HG02763 (cell line): ENCODE measurements at regions not wholly inside any gene's neighbourhood (a gene's known extent, or its start where the extent isn't known, plus 50 kb on each side); places are given as distances from the start of the nearest gene placed in this dataset.

Source experiments
- ATAC-seq: cut with Tn5 transposase; IDR thresholded peaks from one replicate; pipeline ENCODE4 v1.9.1; 2021; ENCODE audit warnings: mild to moderate bottlenecking, moderate library complexity; ENCODE audit not compliant: unreplicated experiment

DNA sequence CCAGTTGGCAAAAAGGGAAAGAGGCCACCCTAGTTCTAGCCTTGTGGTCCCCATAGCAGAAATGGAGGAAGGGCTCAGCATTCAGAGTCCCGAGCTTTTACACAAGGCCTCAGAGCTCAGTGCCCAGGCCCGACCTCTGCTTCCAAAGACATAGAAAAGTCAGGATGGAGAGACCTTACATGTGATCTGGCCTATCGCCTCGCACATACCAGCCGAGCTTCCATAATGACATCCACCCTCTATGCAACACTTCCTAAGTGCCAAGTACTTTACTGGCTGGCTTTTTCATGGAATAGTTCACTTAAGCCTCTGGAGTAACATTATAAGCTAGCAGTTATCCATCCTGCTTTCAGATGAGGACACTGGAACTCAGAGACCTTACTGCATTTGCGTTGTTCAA is 275.9 kb downstream of the FAM43A start:
- no peak for ATAC-seq

DNA sequence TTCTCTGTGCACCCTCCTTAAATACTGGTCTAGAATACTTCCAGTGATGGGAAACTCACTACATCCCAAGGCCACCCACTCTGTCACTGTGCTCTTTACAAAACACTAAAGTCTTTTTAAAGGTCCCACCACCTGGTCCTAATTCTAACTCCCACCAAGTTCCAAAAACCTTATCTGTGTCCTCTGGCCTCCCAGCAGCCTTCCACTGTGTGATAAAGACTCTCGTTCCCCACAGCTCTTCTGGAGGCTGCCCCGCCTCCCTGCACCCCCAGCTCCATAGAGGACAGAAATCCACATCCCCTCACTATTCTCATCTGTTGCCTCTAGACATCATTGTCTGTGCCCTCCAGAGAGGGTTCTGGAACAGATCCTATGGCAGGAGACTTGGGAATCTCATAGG is 276.4 kb downstream of the FAM43A start:
- no peak for ATAC-seq

DNA sequence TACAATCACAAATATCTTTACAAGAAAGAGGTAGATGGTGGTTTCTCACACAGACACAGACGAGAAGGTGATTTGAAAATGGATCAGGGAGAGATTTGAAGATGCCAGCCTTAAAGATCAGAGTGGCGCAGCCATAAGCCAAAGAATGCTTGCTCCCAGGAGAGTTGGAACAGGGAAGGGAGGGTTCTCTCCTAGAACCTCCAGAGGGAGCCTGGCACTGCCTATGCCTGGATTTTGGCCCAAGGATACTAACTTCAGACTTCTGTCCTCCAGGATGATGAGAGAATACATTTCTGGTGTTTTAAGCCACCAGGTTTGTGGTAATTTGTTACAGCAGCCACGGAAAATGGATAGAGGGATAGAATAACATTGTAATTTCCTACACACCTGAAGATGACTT is 279.1 kb downstream of the FAM43A start:
- ATAC-seq: no peak

DNA sequence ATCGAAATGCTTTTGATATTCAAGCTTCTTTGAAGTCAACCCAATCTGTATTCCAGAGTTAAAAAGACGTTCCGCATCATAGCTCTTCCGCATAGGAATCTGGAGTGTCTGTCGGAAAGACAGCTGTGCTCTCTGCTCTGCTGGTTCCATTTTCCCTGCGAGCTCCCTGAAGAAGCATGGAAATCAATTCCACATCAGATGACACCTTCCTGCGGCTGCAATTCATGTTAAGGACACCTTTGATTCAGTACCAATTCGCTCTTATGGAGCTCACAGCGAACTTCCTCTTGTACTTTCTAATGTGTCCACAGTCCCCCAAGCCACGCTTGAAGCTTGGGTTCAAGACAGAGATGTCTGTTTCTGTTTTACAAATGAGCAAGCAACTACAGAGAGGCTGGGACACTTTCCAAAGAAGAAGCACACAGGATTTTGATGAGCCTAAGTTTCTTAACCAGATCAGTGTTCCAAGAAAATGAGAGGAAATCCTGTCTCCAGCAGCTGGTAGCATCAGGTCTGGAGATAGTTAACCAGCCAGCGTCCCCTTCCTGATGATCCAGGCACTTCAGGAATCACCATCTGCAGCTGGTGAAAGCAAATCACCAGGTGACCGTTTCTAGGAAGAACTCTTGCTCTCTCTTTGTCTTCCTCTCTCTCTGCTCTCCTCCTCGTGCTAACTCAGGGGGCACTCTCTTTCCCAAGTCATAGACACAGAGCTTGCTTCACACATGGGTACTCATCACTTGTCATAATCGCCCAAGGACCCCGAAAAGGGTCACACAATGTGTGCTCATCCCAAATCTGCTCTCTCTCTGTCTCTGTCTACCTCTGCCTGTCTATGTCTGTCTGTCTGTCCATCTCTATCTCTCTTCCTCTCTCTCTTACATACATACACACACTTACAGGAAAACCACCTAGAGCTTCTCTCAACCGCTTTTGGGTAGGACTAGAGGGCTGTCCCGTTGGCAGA is 281.8 kb downstream of the FAM43A start:
- ATAC-seq: no peak

DNA sequence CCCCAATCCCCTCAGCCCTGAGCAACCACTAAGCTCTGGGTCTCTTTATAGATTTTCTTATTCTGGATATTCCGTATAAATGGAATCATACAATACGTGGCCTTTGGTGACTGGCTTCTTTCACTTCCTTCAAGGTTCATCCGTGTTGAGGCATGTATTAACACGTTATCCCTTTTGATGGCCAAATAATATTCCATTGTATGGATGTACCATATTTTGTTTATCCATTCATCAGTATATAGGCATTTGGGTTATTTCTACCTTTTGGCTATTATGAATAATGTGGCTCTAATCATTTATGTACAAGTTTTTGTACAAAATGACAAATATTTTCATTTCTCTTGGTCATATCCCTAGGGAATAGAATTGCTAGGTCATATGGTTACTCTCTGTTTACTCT is 284.4 kb downstream of the FAM43A start:
- no peak for ATAC-seq

DNA sequence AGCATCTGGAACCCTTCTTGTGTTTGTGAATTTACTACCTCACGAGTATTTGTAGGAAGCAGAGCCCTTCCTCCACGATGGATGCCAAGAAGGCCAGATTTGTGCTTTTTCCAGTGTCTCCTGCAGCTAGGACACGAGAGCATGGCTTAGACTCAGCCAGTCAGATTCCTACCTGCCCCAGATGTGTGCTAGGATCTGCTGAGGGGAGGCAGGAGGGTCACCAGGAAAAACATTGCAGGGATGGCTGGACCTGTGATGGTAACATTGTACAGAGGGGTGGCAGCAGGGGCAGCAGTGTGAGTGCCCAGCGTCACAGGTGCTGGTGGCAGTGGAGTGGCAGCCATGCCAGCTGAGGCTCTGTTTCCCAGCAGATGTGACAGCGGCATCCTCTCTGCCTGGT is 285.3 kb downstream of the FAM43A start:
- ATAC-seq: no peak

DNA sequence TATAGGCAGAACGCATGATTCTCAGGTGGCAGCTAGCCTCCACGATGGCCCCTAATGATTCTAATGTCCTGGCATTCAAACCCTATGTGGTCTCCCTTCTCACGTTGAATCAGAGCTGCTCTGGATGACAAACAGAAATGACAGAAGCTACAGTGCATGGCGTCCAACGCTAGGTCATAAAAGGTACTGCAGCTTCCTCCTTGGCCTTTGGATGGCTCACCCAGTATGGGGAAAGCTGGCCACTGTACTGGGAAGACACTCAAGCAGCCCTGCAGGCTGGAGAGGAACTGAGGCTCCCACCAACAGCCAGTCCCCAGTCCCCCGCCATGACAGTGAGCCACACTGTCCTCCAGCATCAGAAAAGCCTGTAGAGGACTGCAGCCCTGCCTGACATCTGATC is 286.3 kb downstream of the FAM43A start:
- no peak for ATAC-seq

DNA sequence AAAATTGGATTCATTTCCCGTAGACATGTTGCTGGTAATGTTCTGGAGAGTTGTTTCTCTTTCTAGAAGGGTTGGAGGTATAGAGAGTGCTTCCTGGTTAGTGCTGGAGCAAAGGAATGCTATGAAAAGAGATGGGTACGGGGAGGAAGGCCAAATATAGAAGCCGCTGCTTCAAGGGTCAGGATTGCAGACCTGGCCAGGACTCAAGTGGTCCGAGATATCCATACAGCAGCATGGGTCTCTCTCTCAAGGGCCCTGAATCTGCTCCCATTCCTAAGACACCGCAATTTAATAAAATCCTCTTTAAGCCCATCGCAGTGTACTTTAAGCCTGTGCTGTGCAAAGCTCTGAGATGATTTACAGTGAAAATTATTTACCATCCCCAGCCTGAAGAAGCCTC is 287.0 kb downstream of the FAM43A start:
- no peak for ATAC-seq

DNA sequence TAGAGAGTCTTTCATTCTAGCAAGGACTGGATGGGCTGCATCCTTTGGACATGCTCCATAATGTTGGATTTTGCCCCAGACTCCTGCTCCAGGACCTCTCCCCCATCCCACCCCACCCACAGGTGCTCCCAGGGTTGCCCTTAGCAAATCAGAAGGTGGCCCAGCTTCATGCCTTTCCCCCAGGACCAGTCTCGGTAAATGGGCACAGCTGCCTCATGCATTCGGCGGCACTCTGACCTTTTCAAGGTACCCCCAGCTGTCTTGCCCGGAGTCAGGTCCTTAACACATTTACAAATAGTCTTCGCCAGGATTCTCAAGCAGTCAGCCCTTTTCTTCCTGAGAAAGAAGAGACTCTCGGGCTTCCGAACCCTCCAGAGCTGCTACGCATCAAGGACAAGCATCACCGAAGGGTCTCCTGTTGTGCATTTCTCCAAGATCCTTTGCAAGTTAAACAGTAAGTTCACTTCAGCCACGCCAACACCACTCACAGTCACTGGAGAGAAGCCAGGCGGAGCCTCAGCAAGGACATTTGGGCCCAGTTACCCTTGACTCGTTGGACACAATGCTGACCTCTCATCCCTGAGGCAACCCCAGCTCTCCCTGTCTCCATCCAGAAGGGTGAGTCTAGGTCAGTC is 287.8 kb downstream of the FAM43A start:
- no peak for ATAC-seq

DNA sequence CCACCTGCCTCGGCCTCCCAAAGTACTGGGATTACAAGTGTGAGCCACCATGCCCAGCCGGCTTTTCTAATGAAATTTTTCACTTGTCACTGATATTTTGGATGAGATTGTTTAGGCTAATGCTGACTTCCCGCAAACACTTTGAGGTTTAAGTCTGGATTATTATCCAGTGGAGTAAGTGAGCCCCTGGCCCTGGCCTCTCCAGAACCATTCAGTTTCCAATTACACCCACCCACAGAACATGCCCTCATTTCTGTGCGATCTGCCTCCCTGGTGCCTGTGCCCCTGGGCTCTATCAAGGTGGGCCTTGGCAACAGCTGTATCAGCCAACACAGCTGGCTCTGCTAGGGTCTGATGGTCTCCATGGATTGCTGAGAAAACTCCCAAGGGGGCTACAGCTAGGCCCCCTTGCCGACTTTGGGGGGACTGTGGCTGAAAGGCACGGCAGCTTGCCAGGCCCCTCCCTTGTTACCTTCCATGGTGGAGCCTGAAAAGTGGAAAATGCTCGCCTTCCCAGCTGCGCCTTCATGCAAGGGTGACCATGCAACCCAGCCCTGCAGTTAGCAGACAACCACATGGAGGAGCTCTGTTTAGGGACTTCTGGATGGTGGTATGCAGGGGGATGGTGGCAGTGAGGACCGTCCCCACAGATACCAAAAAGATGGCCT is 288.9 kb downstream of the FAM43A start:
- ATAC-seq: no peak

DNA sequence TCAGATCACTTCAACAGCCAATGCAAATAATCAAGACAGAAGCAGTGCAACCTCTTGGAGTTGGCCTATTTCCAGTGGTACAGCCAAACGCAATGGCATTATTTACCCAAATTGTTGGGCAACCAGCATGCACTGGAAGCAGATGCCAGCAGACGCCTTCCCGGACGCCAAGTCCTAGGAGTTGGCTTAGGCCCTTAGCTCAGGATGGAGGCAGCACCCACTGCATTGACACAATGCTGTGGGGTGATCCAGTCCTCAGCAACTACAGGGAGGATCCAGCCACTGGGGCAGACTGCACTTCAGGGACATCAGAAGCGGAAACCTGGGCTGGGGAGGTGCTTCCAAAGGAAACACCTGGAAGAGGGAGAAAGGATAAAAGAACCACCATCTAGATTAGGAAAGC is 290.4 kb downstream of the FAM43A start:
- no peak for ATAC-seq

DNA sequence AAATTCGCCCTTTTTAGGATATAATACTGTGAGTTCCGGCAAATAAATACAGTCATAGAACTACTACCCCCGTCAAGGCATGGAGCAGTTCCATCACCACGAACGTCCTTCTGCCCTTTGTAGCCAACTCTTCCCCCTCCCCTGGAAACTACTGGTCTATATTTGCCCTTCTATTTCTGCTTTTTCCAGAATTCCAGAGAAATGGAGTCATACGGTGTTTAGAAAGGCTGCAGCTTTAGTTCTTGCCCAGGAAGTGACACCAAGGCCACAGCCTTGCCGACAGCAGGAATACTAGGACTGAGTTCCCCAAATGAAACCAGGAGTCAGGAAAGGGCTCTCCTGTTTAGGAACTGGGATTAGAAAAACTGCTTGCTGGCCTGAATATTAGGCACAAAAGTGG is 291.2 kb downstream of the FAM43A start:
- ATAC-seq: no peak

DNA sequence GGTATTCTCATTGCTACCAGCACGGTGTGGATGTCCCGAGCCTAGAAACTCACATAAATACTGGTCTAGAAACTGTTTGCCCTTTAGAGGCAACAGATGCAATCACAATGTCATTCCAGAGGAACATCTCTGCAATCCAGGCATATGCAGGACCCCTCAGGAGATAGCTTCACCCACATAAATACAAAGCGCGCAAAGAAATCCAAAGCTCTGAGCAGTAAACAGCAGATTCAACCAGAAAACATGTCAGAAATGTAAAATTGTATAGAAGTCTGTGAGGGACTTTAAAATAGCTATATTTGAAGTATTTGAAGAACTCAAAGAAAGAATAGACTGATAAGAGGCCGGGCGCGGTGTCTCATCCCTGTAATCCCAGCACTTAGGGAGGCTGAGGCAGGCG is 291.7 kb downstream of the FAM43A start:
- no peak for ATAC-seq

DNA sequence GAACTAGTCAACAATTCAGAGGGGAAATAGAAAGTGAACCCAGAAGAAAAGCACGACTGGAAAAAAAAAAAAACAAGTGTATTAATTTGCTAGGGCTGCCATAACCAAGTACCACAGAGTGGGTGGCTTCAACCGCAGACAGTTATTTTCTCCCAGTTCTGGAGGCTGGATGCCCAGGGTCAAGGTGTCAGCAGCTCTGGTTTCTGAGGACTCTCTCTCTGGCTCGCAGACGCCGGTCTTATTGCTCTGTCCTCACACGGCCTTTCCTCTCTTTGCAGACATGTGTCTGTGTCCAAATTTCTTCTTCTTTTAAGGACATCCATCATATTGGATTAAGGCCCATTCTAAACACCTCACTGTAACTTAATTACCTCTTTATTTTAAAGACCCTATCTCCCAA is 291.8 kb downstream of the XXYLT1 start:
- no peak for ATAC-seq

DNA sequence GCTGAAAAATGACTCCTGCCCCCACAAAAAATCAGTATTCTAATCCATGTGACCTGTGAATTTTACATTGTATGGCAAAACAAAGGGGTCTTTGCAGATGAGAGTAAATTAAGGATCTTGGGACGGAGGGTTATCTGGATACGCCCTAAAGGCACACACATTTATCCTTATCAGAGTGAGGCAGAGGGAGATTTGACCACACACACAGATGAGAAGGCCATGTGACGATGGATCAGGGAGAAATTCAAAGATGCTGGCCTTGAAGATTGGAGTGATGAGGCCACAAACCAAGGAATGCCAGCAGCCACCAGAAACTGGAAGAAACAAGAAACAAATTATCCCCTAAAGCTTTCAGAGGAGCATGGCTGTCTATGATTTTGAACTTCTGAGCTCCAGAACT is 288.5 kb downstream of the XXYLT1 start:
- no peak for ATAC-seq

DNA sequence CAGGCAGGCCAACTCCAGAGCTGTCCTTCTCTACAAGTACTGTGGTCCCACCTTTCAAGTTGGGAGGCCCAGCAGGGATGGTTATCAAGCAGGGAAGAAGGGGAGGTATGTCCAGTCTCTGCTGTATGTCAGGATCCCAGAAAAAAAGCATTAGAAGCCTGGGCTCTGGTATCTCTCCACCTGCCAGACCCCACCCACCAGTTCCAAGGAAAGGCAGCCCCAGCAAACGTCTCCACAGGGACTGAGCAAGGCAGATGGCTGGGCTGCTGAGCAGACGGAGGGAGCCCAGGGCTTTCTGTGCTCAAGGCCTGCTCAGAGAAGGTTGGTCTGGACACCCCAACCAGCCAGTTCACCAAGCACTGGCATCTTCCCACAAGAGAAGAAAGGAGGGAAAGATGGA is 287.8 kb downstream of the XXYLT1 start:
- ATAC-seq: no peak

DNA sequence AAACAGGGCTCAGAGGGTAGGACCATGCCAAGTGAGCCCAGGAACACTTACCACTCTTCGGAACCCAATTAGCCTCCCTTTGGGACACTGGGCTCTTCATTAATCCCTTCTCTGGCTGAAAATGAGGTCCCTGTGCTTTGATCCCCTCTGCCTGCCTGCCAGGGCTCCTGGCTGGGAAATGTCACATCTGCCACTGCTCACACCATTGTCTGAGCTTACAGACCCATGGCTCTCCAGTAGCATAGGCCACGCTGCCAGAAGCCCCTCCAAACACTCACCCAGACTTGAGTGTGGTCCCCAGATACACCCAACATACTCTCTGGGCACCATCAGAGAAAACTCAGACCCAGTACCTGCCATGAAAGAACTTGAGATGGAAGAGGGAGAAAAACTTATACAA is 287.3 kb downstream of the XXYLT1 start:
- ATAC-seq: no peak

DNA sequence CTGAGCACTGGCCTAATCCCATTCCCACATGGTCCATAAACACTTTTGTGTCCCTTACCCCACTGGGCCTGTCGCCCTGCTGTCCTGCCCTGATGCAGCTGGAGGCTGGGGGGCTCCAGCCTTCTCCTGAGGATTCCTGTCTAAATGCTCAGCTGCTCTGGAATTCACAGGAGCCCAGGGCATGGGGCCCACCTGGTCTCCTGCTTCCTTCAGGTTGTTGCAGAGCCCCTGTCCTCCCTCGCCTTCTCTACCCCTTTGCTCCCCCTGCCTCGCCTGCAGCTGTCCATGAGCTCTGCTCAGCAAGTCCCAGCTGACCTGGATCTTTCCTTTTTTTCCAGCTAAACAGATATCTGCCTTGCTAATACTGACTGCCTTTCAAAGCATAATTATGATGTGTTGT is 286.9 kb downstream of the XXYLT1 start:
- ATAC-seq: no peak

DNA sequence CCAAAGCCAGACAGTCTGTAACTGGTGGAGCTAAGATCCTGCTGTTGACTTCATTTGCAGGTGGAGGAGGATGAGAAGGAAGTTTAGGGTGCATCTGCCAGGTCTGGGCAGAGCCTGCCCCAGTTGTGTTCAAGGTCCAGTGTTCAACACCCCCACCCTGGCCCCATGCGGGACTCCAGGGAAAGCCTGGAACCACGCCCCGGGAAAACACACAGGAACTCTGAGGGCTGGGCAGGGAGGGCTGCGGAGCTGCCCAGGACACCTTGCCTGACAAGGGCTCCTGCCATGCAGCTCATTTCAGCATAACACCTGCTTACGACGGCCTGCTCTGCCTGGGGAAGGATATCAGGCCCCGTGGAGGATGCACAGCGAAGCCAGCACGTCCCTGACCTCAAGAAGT is 286.3 kb downstream of the XXYLT1 start:
- no peak for ATAC-seq

DNA sequence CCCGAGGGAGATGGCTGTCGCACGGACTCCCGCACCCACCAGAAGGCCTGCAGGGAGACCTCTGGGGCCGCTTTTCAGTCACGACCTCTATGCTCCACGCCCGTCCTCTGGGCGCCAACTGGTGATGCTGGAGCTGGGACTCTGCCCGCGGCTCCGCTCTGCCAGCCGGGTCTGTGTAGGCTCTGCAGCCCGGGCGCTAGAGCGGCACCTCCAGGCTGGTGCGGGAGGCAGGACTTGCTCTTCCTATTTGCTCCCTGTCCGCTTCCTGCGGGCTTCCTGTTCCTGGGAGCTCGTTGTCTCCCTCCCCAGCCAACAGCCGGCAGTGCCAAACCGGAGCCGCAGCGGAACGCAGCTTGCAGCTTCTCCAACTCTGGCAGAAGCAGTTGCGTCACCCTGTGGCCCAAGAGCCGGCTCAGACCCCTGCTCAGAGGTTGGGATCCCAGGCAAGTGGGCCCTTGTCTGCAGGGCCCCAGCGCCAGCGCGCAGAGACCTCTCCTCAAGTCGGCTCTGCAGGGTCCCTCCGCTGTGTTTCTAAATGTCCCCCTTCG is 285.9 kb downstream of the XXYLT1 start:
- no peak for ATAC-seq

DNA sequence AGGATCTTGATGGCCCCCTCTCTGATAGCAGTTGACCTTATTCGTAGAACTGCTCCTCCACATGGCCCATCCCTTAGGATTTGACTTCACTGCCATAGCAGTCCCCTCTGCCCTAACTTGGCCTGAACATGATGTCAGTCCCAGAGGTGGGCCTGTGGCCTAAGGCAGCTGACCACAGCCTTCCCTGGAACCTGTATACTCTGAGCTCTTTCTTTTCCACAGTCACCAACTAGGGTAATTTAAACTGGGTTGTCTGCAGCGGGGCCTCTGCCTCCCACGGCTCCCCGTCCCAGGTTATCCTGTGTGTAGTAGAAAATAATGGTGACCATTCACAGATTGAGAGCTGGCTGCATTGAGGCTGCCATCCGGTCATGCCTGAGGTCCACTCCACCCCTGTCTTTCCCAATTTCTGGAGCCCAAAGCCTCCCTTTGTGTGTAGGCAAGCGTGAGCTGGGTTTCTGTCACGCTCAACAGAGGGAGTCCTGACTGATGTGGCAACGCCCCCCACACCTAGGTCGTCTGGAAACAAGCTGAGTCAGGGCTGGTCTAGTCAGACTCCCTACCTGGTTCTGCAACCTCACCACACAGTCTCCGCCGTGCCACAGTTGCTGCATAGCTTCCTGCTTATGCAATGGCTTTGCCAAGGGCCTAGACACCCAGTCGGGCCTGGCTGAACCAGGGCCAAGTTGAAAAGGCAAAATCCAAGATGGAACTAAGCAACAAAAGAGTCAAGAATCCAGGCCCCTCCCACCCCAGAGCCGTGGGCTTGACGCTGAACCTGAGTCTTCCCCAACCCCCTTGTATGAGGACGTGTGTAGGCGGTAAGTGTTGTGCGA is 284.5 kb downstream of the XXYLT1 start:
- ATAC-seq: no peak
